Hepatocyte (in vitro differentiated cells): ENCODE measurements at regions not wholly inside any gene's neighbourhood (a gene's known extent, or its start where the extent isn't known, plus 50 kb on each side); places are given as distances from the start of the nearest gene placed in this dataset.

Experiments
- DNase-seq: peaks from one replicate; pipeline ENCODE4 v3.0.0-alpha.2; 2016; ENCODE audit warnings: low spot score
- H2AFZ ChIP-seq: fragments of 200-600 bp; sonication (generic); 2 replicates; pipeline ENCODE4 v1.6.0; 2016; ENCODE audit warnings: antibody characterized with exemption, mild to moderate bottlenecking
- H3K27ac ChIP-seq: fragments of 200-600 bp; sonication (generic); 2 replicates; pipeline ENCODE4 v1.5.1; 2016; ENCODE audit warnings: mild to moderate bottlenecking
- H3K27me3 ChIP-seq: fragments of 200-600 bp; sonication (generic); 2 replicates; pipeline ENCODE4 v1.6.1; 2016
- H3K36me3 ChIP-seq: fragments of 200-600 bp; sonication (generic); replicated peaks from 2 replicates; pipeline ENCODE4 v1.5.1; 2016; ENCODE audit warnings: low read depth; ENCODE audit not compliant: insufficient read depth
- H3K4me1 ChIP-seq: fragments of 200-600 bp; sonication (generic); 2 replicates; pipeline ENCODE4 v1.5.1; 2016; ENCODE audit warnings: mild to moderate bottlenecking, moderate library complexity; ENCODE audit not compliant: insufficient read depth
- H3K4me2 ChIP-seq: fragments of 200-600 bp; sonication (generic); 2 replicates; pipeline ENCODE4 v1.6.0; 2016
- H3K4me3 ChIP-seq: fragments of 200-600 bp; sonication (generic); 2 replicates; pipeline ENCODE4 v1.5.1; 2016; ENCODE audit warnings: mild to moderate bottlenecking
- H3K79me2 ChIP-seq: fragments of 200-600 bp; sonication (generic); 2 replicates; pipeline ENCODE4 v1.6.0; 2017; ENCODE audit warnings: mild to moderate bottlenecking
- H3K9me2 ChIP-seq: fragments of 200-600 bp; sonication (generic); replicated peaks from 2 replicates; pipeline ENCODE4 v1.6.0; 2017; ENCODE audit warnings: mild to moderate bottlenecking; ENCODE audit not compliant: insufficient read depth
- H3K9me3 ChIP-seq: fragments of 200-600 bp; sonication (generic); 2 replicates; pipeline ENCODE4 v1.5.1; 2016; ENCODE audit warnings: low read depth, mild to moderate bottlenecking
- H4K20me1 ChIP-seq: fragments of 200-600 bp; sonication (generic); 2 replicates; pipeline ENCODE4 v1.6.0; 2016; ENCODE audit warnings: mild to moderate bottlenecking; ENCODE audit not compliant: insufficient read depth, poor library complexity, severe bottlenecking
- EZH2 ChIP-seq: fragments of 200-600 bp; sonication (generic); IDR thresholded peaks from 2 replicates; pipeline ENCODE4 v1.6.1; 2016; ENCODE audit warnings: antibody characterized with exemption, mild to moderate bottlenecking, borderline replicate concordance
- EZH2phosphoT487 ChIP-seq: fragments of 200-600 bp; sonication (generic); IDR thresholded peaks from one replicate; pipeline ENCODE4 v1.6.1; 2018; ENCODE audit warnings: antibody characterized with exemption, mild to moderate bottlenecking, low read depth, moderate library complexity; ENCODE audit not compliant: unreplicated experiment, severe bottlenecking
- WGBS: methylation state at CpG from one replicate; pipeline ENCODE4 v1.1.6; 2016; ENCODE audit warnings: low lambda C conversion rate; ENCODE audit errors: missing lambda C conversion rate; 5-methylcytosine and 5-hydroxymethylcytosine counted together
- TF ChIP-seq, protein P1 (sequence below): fragments of 200-600 bp; sonication (generic); IDR thresholded peaks from 2 replicates; pipeline ENCODE4 v1.5.1; 2016; ENCODE audit warnings: antibody characterized with exemption, mild to moderate bottlenecking; ENCODE audit not compliant: poor library complexity

DNA sequence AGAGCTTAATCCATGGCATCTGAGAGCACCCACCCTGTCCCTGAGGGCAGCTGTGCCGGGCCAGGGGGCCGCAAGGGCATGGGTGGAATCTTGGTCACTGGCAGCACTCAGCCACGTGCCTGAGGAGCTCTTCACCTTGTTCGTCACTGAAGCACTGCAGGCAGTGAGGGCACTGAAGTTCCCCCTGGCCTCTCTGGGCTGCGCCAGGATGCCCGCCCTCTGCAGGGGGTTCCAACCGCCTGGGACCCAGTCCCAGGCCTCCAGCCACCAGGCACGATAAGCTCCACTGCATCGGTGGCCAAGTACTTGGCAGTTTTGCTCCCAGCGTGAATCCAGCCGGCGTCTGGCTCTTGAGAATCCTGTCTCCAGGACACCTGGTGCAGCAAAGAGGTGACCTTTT is 96.4 kb upstream of the MED14 start:
- no peaks in the 10 kb centered on the region for H3K9me3 ChIP-seq
- no peaks in the 10 kb centered on the region for H3K36me3 ChIP-seq
- H3K27me3 ChIP-seq, result no peaks in the 10 kb centered on the region
- H2AFZ ChIP-seq, result no peak overlapping the region
- H3K4me2 ChIP-seq, result no peak overlapping the region
- H3K4me3 ChIP-seq, result no peak overlapping the region
- no peaks in the 10 kb centered on the region for H3K9me2 ChIP-seq
- H3K79me2 ChIP-seq, result no peaks in the 10 kb centered on the region
- H3K4me1 ChIP-seq, result no peaks in the 10 kb centered on the region
- H4K20me1 ChIP-seq, result no peaks in the 10 kb centered on the region
- DNase-seq, result no peak
- no peak overlapping the region for H3K27ac ChIP-seq
- no peak for TF ChIP-seq EZH2
- no peak for TF ChIP-seq EZH2phosphoT487
- TF ChIP-seq, protein P1, sequence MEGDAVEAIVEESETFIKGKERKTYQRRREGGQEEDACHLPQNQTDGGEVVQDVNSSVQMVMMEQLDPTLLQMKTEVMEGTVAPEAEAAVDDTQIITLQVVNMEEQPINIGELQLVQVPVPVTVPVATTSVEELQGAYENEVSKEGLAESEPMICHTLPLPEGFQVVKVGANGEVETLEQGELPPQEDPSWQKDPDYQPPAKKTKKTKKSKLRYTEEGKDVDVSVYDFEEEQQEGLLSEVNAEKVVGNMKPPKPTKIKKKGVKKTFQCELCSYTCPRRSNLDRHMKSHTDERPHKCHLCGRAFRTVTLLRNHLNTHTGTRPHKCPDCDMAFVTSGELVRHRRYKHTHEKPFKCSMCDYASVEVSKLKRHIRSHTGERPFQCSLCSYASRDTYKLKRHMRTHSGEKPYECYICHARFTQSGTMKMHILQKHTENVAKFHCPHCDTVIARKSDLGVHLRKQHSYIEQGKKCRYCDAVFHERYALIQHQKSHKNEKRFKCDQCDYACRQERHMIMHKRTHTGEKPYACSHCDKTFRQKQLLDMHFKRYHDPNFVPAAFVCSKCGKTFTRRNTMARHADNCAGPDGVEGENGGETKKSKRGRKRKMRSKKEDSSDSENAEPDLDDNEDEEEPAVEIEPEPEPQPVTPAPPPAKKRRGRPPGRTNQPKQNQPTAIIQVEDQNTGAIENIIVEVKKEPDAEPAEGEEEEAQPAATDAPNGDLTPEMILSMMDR, result no peak
- WGBS, result 93% methylated on average over 12 of the region's 12 CpGs

DNA sequence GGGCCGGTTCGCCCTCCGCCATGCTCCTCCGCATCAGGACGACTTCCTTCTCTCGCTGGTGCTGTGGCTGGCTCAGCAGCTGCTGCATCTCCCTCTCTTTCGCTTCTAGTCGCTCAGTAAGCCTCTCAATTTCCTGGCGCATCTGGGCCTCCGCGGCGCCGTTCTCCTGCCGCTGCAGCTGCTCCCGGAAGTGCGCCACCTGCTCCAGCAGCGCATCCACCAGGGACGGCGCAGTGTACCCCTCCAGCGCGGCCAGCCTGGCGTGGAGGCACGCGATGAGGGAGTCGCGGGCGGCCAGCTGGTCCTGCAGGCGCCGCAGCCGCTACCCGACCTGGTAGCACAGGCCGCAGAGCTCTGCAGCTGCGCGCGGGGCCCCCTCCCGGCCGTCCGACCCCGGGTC is 97.4 kb upstream of the MED14 start:
- Histone ChIP-seq H3K4me3 (no peak overlapping the region), H3K4me2 (no peak overlapping the region)
- 94% methylated on average over 33 of the region's 39 CpGs for WGBS

DNA sequence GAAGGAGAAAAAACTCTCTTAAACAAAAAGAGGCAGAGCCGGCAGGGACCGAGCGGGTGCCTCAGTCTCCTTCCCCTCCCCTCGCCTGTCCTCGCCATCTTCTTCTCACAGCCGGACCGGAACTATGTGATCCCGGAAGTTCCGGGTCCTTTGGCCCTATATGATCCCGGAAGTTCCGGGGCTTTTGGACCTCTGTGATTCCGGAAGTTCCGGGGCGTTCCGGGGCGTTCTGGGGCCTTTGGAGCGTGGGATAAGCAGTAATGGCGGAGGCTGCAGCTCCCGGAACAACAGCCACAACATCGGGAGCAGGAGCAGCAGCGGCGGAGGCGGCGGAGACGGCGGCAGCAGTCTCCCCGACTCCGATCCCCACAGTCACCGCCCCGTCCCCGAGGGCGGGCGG is 98.9 kb upstream of the MED14 start:
- H3K4me2 ChIP-seq, result no peak overlapping the region
- no peak for TF ChIP-seq EZH2phosphoT487
- TF ChIP-seq, protein P1, result no peak
- no peak for TF ChIP-seq EZH2
- H3K9me2 ChIP-seq, result no peaks in the 10 kb centered on the region
- no peaks in the 10 kb centered on the region for H3K27me3 ChIP-seq
- H3K4me1 ChIP-seq, result no peaks in the 10 kb centered on the region
- no peak for DNase-seq
- no peaks in the 10 kb centered on the region for H4K20me1 ChIP-seq
- no peaks in the 10 kb centered on the region for H3K9me3 ChIP-seq
- H2AFZ ChIP-seq, result no peak overlapping the region
- no peak overlapping the region for H3K27ac ChIP-seq
- 96% methylated on average over 19 of the region's 33 CpGs for WGBS
- H3K4me3 ChIP-seq, result no peak overlapping the region
- no peaks in the 10 kb centered on the region for H3K79me2 ChIP-seq
- H3K36me3 ChIP-seq, result no peaks in the 10 kb centered on the region

More for the DNA sequence above, 97.4 kb upstream of the MED14 start:
- Histone ChIP-seq H3K27me3 (no peaks in the 10 kb centered on the region), H3K36me3 (no peaks in the 10 kb centered on the region), H3K79me2 (no peaks in the 10 kb centered on the region), H2AFZ (no peak overlapping the region), H3K27ac (no peak overlapping the region), H3K4me1 (no peaks in the 10 kb centered on the region), H3K9me2 (no peaks in the 10 kb centered on the region), H4K20me1 (no peaks in the 10 kb centered on the region), H3K9me3 (no peaks in the 10 kb centered on the region)
- no peak for DNase-seq
- TF ChIP-seq EZH2phosphoT487 (no peak), EZH2 (no peak)
- TF ChIP-seq, protein P1, result no peak

DNA sequence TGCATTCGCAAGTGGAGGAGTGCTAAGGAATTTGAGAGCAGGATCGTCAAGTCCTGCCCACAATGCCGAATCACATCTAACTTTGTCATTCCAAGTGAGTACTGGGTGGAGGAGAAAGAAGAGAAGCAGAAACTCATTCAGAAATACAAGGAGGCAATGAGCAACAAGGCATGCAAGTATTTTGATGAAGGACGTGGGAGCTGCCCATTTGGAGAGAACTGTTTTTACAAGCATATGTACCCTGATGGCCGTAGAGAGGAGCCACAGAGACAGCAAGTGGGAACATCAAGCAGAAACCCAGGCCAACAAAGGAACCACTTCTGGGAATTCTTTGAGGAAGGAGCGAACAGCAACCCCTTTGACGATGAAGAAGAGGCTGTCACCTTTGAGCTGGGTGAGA is 100.2 kb upstream of the MED14 start:
- Histone ChIP-seq H4K20me1 (no peaks in the 10 kb centered on the region), H3K9me3 (no peaks in the 10 kb centered on the region), H3K4me1 (no peaks in the 10 kb centered on the region), H3K9me2 (no peaks in the 10 kb centered on the region), H3K4me3 (no peak overlapping the region), H3K36me3 (no peaks in the 10 kb centered on the region), H3K4me2 (no peak overlapping the region), H2AFZ (no peak overlapping the region), H3K79me2 (no peaks in the 10 kb centered on the region), H3K27me3 (no peaks in the 10 kb centered on the region), H3K27ac (no peak overlapping the region)
- no peak for DNase-seq
- 82% methylated on average over 7 of the region's 7 CpGs for WGBS
- TF ChIP-seq EZH2phosphoT487 (no peak), EZH2 (no peak)
- TF ChIP-seq, protein P1, result no peak
